ENCODE measurements at regions not wholly inside any gene's neighbourhood (a gene's known extent, or its start where the extent isn't known, plus 50 kb on each side); places are given as distances from the start of the nearest gene placed in this dataset.
"Not testable (repeated sequence)": the region's sequence is repeated elsewhere in the genome, so short reads cannot be mapped to it uniquely, and the experiment has no call there.

GRCh38 chr7:56697058-56697457 lies 435.2 kb downstream of the ZNF479 start:
- DNase-seq: not testable (repeated sequence)

DNA sequence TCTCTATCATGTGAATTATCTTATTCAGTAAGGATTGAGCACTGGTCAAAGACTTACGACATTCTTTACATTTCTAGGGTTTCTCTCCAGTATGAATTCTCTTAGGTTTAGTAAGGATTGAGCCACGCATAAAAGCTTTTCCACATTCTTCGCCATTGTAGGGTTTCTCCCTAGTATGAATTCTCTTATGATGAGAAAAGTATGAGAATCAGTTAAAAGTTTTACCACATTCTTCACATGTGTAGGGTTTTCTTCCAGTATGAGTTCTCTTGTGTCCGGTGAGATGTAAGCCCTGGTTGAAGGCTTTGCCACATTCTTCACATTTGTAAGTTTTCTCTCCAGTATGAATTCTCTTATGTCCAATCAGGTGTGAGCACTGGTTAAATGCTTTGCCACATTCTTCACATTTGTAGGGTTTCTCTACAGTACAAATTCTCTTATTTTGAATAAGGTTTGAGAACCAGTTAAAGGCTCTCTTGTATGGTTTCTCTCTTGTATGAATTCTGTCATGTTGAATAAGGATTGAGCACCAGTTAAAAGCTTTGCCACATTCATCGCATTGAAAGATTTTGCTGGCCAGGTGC lies 445.9 kb downstream of the ZNF479 start:
- DNase-seq: no peak

GRCh38 chr7:56639173-56639746 lies 493.0 kb downstream of the ZNF479 start:
- DNase-seq: no peak

DNA sequence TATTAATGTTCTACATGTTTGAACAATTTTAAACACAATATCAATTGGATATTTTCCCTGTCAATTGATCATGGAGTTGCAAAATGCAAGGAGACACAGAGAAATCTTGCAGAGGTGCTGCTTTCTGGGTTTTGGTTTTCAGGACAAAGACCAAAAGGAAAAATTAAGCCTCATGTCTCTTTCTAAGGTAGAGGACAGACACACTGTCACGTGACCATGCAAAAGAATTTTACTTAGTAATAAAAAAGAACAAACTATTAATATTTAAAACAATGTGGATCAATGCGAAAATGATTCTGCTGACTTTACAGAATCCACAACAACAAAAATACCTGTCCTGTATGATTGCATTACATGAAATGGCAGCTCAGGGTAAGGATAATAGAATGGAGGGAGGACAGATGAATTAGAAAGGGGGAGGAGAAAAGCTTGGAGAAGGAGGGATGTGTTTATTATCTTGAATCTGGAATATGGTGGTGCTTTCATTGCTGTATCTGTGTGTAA lies 493.7 kb upstream of the NUPR2 start:
- DNase-seq: no peak

GRCh38 chr7:56605146-56605545 lies 488.9 kb upstream of the NUPR2 start:
- no peak for DNase-seq

GRCh38 chr7:56578612-56579011 lies 462.4 kb upstream of the NUPR2 start:
- DNase-seq: no peak

GRCh38 chr7:56570968-56571367 lies 454.8 kb upstream of the NUPR2 start:
- no peak for DNase-seq

- no peak for DNase-seq
These were observed 422.6 kb upstream of the NUPR2 start for GRCh38 chr7:56538541-56539429.

DNA sequence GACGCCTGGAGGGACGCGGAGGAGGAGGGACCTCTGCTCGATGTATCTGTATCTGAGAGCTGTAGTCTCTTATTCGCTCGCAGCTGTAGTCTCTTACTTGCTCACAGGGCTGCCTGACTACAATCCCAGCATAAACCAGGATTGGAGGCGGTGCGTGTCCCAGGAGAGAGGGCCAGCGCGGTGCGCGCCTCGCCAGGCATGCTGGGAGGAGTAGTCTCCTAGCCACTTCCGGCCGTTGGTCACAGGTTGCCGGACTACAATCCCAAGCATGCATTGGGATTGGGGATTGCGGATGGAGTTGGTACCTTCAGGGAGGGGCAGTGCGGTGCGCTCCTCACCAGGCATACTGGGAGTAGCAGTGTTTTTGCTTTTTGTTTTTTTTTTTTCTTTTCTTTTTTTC lies 421.7 kb upstream of the NUPR2 start:
- no peak for DNase-seq

DNA sequence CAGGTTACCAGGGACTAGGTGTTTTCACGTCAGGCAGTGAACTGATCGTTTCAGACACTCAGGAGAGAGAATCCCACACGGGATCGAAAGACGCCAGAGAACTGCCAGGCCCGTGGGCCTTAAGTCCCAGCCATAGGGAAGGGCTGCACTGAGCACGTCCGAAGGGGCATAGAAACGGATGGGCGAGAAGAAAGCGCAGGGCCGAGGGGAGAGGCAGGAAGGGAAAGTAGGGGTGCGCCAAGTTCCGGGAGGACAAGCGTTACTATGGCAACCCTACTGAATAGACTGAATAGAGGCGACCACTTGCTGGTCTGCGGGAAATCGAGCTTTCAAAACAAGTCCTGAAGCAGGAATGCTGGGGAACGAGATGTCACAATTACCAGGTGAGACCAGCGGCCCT lies 421.3 kb upstream of the NUPR2 start:
- no peak for DNase-seq

DNA sequence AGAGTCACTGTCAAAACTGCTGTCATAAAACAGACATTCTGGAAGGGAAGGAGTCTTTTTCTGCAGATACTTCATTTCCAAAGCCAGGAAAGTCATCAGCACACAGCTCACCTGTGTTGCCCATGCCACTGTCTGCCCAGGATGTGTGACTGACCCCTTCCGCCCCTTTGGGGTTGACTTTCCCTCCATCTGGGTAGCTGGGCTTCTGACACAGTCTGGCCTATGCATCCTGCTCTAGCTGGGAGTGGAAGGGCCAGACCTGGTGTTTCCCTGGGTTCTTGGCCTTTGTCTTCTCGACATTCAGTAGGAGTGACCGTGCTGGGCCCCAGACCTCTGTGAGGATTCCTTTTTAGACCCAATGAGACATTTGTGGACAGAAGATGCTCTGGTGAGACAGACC lies 378.9 kb upstream of the NUPR2 start:
- DNase-seq: no peak

DNA sequence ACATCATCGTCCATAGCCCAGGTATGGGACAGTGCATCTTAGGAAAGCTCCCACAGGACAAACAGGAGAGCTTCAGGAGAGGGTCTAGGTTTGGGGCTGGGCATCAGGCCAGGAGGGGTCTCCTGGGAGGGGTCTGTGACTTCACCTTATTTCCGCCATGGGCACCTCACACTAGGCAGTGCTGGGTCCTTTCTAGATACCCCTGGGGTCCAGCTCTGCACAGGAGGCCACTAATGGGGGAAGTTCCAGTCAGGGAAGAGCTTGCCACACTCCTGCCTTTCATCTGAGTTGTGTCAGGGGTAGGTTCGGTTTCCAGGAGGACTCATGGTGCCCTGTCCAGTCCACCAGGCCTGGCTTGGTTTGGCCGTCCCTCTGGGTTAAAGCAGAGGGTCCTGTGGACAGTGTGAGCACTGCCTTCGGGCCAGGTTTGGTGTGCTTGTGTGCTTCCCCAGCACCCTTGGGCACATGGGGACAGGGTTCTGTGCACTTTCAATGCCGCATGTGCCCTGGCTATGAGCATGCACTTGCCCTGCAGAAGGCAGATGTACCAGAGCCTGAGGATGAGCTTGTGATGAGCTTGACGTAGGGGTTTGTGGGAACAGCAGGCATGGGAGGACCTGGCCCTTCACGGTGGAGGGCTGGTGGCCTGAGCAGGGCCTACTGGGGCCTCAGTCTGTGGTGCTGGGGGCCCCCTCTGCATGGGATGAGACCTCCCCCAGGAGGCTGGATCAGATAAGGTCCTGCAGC lies 377.7 kb upstream of the NUPR2 start:
- DNase-seq: no peak

GRCh38 chr7:56493196-56493595 lies 377.0 kb upstream of the NUPR2 start:
- no peak for DNase-seq

DNA sequence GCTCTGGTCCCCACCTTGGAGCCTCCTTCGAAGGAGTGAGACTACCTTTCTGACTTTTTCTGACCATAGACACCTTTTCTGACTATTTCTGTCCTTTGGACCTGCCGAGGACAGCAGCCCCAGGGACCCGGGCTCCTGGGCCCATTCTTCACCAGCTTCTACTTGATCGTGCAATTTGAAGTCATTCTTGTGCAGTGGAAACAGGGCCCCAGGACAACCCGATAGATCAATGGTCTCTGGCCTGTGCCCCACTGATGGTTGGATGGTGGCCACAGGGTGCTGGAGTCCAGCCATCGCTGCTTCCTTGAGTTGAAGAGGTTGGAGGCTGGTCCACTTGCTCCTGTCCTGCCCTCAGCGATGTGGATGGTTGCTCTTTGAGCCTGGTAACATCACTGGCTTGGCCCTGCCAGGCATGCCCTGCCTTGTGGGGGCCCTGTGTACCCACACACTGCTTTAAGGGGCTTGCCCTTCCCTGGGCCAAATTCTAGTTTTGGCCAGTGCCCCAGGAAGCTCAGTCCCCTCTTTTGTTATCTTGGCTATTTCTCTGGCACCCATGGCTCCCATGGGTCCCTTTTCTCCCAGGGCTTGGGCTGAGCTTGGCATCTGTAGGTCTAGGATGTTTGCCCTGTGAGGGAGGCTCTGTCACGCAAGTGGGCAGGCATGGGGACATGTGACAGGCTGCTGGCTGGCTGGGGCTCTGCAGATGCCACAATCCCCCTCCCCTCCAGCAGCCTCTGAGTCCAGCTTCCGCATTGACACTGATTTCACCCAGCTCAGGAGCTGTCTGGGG lies 375.6 kb upstream of the NUPR2 start:
- DNase-seq: no peak

GRCh38 chr7:56483861-56484550 lies 367.8 kb upstream of the NUPR2 start:
- no peak for DNase-seq

DNA sequence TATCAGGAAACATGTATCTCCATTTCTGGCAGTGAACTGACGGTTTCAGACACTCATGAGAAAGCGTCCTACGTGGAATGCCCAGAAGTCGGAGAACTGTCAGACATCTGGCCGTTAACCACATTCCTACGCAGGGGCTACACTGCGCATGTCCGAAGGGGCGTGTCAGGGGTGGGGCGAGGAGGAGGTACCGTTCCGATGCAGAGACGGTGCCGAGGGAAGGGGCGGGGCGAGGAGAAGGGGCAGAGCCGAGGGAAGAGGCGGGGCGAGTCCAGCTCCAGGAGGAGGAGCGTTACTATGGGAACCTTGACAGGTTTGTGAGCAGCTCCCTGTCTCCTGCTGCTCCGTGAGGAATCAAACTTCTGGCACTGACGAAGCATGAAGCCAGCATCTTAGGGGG lies 366.9 kb upstream of the NUPR2 start:
- DNase-seq: no peak

DNA sequence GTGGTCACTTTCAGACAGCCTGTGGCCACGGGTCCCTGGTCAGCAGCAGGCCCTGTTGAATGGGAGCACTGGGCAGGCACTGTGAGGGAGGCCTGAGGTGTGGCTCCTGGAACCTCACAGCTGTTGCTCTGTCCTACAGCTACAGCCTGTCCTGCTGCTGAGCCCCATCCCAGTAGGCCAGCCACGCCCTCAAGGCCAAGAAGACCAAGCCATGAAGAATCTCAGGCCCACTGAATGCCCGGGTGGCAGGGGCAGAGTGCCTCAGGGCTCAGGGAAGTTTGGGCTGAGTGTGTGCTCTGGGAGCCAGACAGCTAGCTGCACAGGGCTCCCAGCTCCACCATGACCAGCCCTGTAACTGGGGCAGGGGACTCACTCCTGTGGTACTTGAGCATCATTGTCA lies 363.5 kb upstream of the NUPR2 start:
- DNase-seq: no peak

GRCh38 chr7:56479136-56479535 lies 362.9 kb upstream of the NUPR2 start:
- no peak for DNase-seq

- no peak for DNase-seq
These were observed 358.1 kb upstream of the NUPR2 start for GRCh38 chr7:56474271-56474670.

DNA sequence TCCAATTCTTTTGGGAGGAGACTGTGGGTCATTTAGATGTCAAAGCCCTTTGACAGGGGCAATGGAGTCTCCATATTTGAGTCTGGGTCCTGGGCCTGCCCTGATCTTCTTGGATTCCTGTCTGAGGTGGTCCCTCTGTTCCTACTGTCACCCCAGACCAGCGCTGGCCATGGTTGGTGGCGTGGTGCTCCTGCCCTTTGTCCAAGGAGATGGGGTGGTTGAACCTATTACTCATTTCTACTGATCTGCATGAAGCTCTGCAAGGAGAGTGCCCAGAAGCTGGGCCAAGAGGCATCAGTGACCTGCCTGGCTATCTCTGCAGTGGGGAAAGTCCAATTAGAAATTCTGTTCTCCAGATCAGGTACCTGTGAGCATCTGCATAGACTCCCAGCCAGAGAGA lies 355.6 kb upstream of the NUPR2 start:
- no peak for DNase-seq

GRCh38 chr7:56466607-56467525 lies 350.6 kb upstream of the NUPR2 start:
- DNase-seq: not testable (repeated sequence)

All from stimulated activated naive CD4-positive, alpha-beta T cell (primary cell).